ENCODE measurements at regions not wholly inside any gene's neighbourhood (a gene's known extent, or its start where the extent isn't known, plus 50 kb on each side); places are given as distances from the start of the nearest gene placed in this dataset.

DNA sequence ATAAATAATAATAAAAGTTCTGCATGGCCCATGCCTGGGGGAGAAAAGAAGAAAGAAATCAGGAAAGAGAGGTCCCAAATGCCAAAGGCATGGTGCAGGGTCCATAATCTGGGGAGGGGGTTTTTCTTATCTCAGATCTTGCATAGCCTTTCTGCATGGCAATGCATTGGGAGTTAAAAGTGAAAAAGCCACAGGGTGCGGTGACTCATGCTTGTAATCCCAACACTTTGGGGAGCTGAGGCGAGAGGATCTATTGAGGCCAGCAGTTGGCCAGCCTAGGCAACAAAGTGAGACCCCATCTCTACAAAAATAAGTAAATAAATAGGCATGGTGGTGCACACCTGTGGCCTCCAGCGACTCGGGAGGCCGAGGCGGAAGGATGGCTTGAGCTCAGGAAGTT, 76.8 kb upstream of the GATA2 start:
- TF ChIP-seq, protein P1, sequence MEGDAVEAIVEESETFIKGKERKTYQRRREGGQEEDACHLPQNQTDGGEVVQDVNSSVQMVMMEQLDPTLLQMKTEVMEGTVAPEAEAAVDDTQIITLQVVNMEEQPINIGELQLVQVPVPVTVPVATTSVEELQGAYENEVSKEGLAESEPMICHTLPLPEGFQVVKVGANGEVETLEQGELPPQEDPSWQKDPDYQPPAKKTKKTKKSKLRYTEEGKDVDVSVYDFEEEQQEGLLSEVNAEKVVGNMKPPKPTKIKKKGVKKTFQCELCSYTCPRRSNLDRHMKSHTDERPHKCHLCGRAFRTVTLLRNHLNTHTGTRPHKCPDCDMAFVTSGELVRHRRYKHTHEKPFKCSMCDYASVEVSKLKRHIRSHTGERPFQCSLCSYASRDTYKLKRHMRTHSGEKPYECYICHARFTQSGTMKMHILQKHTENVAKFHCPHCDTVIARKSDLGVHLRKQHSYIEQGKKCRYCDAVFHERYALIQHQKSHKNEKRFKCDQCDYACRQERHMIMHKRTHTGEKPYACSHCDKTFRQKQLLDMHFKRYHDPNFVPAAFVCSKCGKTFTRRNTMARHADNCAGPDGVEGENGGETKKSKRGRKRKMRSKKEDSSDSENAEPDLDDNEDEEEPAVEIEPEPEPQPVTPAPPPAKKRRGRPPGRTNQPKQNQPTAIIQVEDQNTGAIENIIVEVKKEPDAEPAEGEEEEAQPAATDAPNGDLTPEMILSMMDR (IDR thresholded peaks at IDR 0.05; ENCODE audit: low read depth, low read length, missing control alignments) = no peak
- H3K4me3 ChIP-seq (replicated peaks; ENCODE audit: low read depth, low read length) = no peak overlapping the region
- no peak for DNase-seq (ENCODE audit: extremely low read depth, low read depth)

DNA sequence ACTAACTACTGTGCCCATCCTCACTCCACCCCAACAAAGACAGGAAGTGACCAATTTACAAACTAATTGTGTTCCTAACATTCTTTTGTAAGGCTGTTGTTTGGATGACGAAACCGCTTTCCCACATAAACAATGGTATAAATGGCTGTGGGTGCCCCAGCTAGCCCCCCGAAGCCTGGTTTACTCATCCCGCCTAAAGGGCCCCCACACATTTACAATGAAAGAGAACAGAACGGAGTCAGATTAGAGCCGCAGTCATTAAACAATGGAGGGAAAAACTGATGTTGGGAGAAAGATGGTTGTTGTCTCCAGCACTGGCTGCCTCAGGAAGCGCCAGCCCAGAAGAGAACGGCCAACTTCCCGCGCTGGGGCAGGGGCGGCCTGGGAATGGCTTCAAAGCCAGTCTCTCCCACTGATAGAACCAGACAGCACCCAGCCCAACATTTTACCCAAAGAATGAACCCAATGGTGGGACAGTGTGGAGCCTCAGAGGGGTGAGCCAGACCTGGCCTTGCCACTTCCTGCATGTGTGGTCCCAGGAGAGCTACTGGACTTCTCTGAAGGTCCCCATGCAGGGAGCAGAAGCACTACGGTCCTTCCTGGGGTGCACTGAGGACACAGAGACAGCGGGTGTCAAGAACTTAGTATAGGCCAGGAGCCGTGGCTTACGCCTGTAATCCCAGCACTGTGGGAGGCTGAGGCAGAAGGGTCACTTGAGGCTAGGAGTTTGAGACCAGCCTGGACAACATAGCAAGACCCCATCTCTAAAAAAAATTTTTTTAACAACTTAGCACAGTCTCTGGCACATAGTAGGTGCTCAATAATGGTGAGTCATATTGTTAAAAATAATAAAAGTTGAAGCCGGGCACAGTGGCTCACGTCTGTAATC, 75.8 kb upstream of the GATA2 start:
- DNase-seq (ENCODE audit: extremely low read depth, low read depth) = no peak
- H3K4me3 ChIP-seq (replicated peaks; ENCODE audit: low read depth, low read length) = no peak overlapping the region
- TF ChIP-seq, protein P1 (IDR thresholded peaks at IDR 0.05; ENCODE audit: low read depth, low read length, missing control alignments) = no peak

DNA sequence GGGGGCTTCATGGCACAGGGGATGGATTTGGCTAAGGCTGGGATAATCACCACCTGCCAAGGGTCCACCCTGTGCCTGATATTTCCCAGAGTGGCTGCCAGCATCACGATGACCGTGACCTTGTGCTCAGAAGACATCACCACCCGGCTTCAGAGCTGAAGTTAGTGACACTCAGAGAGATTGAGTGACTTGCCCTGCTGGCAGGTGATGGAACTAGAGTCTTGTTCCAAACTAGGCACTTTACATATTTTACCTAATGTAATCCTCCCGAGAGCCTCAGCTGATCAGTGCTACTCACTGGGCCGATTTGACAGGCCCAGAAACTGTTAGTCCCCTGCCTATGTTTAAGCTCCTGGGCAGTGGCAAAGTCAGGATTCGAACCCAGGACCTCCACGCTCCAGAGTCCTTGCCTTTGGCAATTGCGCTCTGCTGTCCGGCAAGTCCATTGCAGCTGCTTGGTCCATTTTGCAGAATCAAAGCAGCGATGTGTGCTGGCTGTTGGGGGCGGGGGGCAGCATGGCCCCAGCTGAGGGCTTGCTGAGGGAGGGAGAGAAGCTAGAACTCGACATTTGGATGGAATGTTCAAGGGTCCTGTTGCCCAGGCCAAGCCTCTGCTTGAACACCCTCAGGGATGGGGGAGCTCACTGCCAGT, 74.8 kb upstream of the GATA2 start:
- H3K4me3 ChIP-seq (replicated peaks; ENCODE audit: low read depth, low read length) = no peak overlapping the region
- TF ChIP-seq, protein P1 (IDR thresholded peaks at IDR 0.05; ENCODE audit: low read depth, low read length, missing control alignments) = no peak
- DNase-seq (ENCODE audit: extremely low read depth, low read depth) = no peak

DNA sequence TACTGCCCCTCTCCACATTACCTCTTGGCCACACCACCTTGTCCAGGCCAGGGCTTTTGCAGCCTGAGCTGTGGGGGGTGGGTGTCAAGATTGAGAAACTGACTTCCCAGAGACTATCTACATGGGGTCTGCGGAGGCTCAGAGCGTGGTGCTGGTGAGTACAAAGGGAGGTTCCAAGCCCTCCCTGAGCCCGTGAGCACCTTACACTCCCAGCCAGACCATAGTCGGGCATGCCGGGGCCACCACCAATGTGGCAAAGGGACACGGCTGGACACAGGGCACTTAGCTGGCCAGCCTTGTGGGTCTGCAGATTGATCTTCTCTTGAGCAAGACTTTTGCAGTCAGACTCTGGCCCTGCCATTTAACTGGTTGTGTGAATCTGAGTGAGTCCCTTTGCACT, 74.1 kb upstream of the GATA2 start:
- DNase-seq (ENCODE audit: extremely low read depth, low read depth) = no peak
- TF ChIP-seq, protein P1 (IDR thresholded peaks at IDR 0.05; ENCODE audit: low read depth, low read length, missing control alignments) = no peak
- H3K4me3 ChIP-seq (replicated peaks; ENCODE audit: low read depth, low read length) = no peak overlapping the region

DNA sequence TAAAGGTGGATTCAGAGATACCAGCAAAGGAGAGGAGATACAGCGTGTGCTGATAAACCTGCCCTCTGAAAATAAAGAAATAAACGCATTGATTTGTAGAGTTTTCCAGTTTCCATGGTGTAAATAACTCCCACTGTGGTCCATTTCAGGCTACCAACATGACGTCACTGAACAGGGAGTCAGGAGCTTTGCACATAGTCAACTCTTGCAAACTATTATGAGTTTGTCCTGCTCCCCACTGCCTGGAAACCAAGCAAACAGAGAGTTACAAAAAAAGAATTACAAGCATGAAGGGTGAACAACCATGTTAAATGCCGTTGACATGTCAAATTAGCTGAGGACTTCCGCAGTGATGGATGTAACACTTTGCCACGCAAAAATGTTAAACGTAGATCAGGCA, 70.4 kb upstream of the GATA2 start:
- DNase-seq (ENCODE audit: extremely low read depth, low read depth) = no peak
- TF ChIP-seq, protein P1 (IDR thresholded peaks at IDR 0.05; ENCODE audit: low read depth, low read length, missing control alignments) = no peak

DNA sequence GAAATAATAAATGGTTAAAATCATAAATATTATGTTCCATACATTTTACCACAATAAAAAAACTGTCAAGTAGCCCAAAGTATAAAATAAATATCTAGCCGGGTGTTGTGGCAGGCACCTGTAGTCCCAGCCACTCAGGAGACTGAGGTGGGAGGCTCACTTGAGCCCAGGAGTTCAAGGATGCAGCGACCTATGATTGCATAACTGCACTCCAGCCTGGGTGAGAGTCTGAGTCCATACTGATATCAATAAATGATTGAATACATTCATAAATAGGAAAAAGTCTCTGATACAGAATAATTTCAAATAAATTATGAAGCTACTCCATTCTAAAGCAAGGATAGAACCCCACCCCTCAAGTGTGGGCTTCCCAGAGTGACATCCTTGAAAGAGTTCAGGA, 68.5 kb upstream of the GATA2 start:
- DNase-seq (ENCODE audit: extremely low read depth, low read depth) = no peak
- no peak overlapping the region for H3K4me3 ChIP-seq (replicated peaks; ENCODE audit: low read depth, low read length)
- TF ChIP-seq, protein P1 (IDR thresholded peaks at IDR 0.05; ENCODE audit: low read depth, low read length, missing control alignments) = no peak

More for the DNA sequence above, 70.4 kb upstream of the GATA2 start:
- no peak overlapping the region for H3K4me3 ChIP-seq (replicated peaks; ENCODE audit: low read depth, low read length)

Measured in HFF-Myc (cell line).